ENCODE measurements at regions not wholly inside any gene's neighbourhood (a gene's known extent, or its start where the extent isn't known, plus 50 kb on each side); places are given as distances from the start of the nearest gene placed in this dataset.

GRCh38 chr11:113553235-113553634 lies 78.0 kb upstream of the DRD2 start:
- no peak for DNase-seq

- no peak for DNase-seq
Measured at GRCh38 chr11:113552271-113552670, 77.1 kb upstream of the DRD2 start.

- no peak for DNase-seq
Measured at GRCh38 chr11:113551645-113552044, 76.4 kb upstream of the DRD2 start.

GRCh38 chr11:113549611-113550578 lies 74.7 kb upstream of the DRD2 start:
- DNase-seq: no peak

- DNase-seq: no peak
Measured at GRCh38 chr11:113549061-113549460, 73.9 kb upstream of the DRD2 start.

GRCh38 chr11:113547739-113548138 lies 72.5 kb upstream of the DRD2 start:
- no peak for DNase-seq

- no peak for DNase-seq
Measured at GRCh38 chr11:113546757-113547507, 71.7 kb upstream of the DRD2 start.

- no peak for DNase-seq
Measured at GRCh38 chr11:113542420-113542819, 67.2 kb upstream of the DRD2 start.

GRCh38 chr11:113540416-113541330 lies 65.5 kb upstream of the DRD2 start:
- no peak for DNase-seq

GRCh38 chr11:113538451-113539412 lies 63.5 kb upstream of the DRD2 start:
- no peak for DNase-seq

GRCh38 chr11:113534625-113535024 lies 59.4 kb upstream of the DRD2 start:
- no peak for DNase-seq

GRCh38 chr11:113533425-113533698 lies 58.2 kb upstream of the DRD2 start:
- DNase-seq: no peak

- peak; percentile 11 for DNase-seq
Measured at GRCh38 chr11:113532697-113533424, 57.7 kb upstream of the DRD2 start.

- DNase-seq: no peak
Measured at GRCh38 chr11:113531575-113532451, 56.6 kb upstream of the DRD2 start.

GRCh38 chr11:113531083-113531482 lies 55.9 kb upstream of the DRD2 start:
- no peak for DNase-seq

GRCh38 chr11:113529606-113530005 lies 54.4 kb upstream of the DRD2 start:
- DNase-seq: no peak

- no peak for DNase-seq
Measured at GRCh38 chr11:113528982-113529381, 53.8 kb upstream of the DRD2 start.

- no peak for DNase-seq
Measured at GRCh38 chr11:113526521-113526920, 51.3 kb upstream of the DRD2 start.
